GM12873 (cell line): ENCODE measurements at regions not wholly inside any gene's neighbourhood (a gene's known extent, or its start where the extent isn't known, plus 50 kb on each side); places are given as distances from the start of the nearest gene placed in this dataset.

Experiments
- TF ChIP-seq, protein P1 (sequence below): IDR thresholded peaks from 2 replicates; pipeline ENCODE4 v1.5.1; 2012; ENCODE audit warnings: low read depth, mild to moderate bottlenecking, moderate library complexity, low read length, control low read depth; ENCODE audit not compliant: insufficient read depth; ENCODE audit errors: missing control alignments

DNA sequence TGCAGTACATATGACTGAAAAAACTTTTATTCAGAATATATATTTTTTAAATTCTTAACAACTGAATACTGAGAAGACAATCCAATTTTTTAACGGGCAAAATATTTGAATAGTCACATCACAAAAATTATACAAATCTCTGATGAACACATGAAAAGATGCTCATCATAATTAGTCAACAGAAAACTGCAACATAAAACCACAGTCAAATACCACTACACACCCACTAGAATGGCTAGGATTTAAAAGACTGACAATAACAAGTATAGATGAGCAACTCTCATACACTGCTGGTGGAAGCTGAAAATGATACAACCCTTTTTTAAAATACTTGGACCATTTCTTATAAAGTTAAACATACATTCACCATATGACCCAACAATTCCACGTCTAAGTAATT, 87.7 kb upstream of the TNFSF4 start:
- TF ChIP-seq, protein P1, sequence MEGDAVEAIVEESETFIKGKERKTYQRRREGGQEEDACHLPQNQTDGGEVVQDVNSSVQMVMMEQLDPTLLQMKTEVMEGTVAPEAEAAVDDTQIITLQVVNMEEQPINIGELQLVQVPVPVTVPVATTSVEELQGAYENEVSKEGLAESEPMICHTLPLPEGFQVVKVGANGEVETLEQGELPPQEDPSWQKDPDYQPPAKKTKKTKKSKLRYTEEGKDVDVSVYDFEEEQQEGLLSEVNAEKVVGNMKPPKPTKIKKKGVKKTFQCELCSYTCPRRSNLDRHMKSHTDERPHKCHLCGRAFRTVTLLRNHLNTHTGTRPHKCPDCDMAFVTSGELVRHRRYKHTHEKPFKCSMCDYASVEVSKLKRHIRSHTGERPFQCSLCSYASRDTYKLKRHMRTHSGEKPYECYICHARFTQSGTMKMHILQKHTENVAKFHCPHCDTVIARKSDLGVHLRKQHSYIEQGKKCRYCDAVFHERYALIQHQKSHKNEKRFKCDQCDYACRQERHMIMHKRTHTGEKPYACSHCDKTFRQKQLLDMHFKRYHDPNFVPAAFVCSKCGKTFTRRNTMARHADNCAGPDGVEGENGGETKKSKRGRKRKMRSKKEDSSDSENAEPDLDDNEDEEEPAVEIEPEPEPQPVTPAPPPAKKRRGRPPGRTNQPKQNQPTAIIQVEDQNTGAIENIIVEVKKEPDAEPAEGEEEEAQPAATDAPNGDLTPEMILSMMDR = no peak

DNA sequence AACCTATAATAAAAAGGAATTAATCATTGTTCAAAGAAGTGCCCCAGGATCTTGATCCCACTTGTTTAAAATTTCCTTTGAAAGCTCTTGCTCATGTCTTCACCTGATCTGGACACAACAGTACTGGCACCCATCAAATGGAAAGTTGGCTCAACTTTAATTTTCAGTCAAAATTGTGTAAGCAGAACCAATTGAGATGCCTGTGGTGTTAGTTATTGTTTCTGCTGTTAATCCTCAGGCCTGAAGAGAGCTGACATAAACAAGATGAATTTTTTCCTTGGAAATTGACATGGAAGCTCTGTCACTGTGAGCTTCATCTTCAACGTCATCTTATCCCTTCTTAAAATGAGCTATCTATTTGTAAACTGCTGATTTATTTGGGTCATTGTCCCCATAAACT, 88.3 kb upstream of the TNFSF4 start:
- TF ChIP-seq, protein P1 = no peak

DNA sequence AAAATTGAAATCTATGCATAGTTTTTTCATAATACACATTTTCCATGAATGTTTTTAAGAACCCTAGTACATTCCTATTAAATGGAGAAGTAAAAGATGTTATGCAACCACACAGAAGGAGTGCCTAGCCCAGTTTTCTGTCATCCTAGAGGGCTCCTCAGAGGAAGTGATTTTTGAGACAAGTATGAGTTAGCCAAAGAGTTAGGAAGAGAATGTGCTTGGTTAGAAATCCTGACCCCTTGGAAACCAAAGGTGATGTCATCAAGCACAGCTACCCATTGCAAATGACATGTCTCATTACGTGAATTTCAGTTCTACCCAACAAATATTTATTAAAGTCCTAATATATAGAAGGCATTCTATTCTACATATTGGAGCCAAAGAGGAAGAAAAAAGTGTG, 88.9 kb upstream of the TNFSF4 start:
- TF ChIP-seq, protein P1 = no peak

DNA sequence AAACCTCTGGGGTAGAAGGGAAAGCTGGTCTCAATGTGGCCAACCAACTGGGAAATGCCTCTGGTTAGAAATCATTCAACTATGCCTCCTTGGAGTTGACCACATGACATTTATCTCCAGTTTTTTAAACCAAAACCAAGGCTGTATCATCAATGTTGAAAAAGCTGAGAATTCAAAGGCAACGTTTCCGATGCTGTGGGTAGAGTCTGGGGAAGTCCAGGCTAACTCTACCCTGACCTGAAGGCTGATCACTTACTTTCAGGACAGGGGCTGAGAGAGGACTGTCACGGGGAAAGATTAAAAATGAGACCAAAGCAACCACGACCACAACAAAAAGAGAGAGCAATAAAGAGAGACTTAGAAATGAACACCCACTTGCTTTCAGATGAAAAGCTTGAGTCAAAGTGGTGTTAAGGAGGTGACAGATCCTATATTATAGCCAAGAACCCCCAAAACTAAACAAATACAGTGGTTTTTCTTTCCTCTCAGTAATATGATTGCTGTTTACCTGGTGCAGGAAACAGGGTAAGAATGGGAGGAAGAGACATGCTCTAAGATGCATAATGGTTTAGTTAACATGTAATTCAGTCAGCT, 90.8 kb upstream of the TNFSF4 start:
- TF ChIP-seq, protein P1 = no peak

DNA sequence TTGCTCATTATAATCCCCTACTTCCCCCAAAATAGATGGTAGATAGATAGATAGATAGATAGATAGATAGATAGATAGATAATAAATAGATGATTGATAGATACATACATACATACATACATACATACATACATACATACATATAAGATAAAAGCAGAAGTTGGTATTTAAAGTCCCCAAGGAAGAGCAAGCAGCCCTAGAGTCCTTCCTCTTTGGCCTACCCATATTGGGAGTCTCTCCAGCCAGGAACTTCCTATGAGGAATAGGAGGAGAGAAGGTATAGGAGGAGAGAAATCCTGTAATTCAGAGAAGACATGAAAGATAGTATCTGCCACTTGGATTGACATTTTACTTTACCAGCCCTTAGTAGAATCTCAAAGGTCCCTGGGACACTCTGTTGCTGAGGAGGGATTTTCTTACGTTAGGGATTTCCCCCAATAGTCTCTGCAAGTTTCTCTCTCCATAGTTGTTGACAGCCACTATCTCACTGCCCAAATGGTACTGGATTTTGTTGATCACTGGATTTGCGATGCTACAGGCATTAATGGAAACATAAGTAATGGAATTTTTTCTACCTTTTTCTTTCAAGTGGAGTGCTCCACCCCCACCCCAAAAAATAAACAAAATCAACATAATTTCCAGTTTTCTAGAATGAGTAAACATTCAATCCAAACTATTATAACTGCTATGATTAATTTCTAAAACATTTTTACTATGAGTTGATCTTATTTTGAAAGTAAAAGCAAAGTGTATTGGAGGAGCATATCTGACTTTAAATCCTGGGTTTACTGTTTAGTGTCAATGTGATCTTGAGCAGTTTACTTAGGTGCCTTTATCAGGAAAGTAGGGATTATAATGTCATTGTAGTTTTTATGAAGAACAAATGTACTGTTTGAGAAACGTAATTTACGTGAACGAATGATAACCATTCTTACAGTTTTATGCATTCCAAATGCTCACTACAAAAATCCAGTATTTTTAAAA, 93.2 kb upstream of the TNFSF4 start:
- TF ChIP-seq, protein P1 = no peak

DNA sequence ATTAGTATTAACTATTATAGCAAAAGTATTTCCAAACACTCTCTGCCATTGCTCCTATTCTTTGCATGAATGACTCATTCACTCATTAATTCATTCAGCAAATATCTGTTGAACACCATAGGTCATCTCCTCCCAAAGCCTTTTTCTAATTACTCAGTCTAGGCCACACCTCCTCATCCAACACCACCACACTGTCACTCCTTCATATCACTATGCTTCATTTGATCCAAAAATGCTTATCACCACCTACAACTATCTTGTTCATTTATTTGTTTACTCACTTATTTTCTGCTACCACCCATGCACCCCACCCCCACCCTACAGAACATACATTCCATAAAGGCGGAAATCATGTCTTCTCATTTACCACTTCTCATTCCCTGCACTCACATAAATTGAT, 94.4 kb upstream of the TNFSF4 start:
- TF ChIP-seq, protein P1 = no peak

DNA sequence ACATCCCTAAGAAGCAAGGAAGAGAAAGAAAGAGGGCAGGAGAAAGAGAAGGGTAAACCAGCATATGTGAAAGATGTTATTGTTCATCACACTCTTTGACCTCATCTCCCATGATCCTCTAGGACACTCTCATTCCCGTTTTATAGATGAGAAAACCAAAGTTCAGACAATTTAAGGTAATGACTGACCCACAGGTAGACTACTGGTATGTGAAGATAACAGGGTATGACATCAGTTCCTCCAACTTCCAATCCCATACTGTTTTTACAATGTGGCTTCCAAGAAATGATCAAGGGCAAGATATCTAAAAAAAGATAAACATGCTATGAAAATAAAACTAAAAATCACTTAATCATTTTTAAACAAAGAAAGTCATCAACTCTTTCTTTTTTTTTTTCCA, 95.2 kb upstream of the TNFSF4 start:
- TF ChIP-seq, protein P1 = no peak
